Panc1 (cell line): ENCODE measurements at regions not wholly inside any gene's neighbourhood (a gene's known extent, or its start where the extent isn't known, plus 50 kb on each side); places are given as distances from the start of the nearest gene placed in this dataset.

Experiments used
- ATAC-seq: fragments of 200-7000 bp; cut with Tn5 transposase; 2 replicates; pipeline ENCODE4 v1.9.1; 2020; ENCODE audit warnings: mild to moderate bottlenecking, moderate library complexity
- BruUV-seq: library from RNA; stranded (reverse); fragments of 400-500 nt; replicated peaks from 2 replicates; lab custom pipeline; 2021; lab: Mats Ljungman, UMichigan
- CTCF ChIA-PET: fragments of 300-600 bp; sonication (Branson Sonifier 250); formaldehyde crosslinking; loops from one replicate; lab custom pipeline; 2022; ENCODE audit warnings: antibody characterized with exemption; lab: Charles Lee
- POLR2A ChIA-PET: fragments of 300-600 bp; sonication (Branson Sonifier 250); formaldehyde crosslinking; loops from one replicate; lab custom pipeline; 2022; ENCODE audit warnings: antibody characterized with exemption; lab: Charles Lee
- DNase-seq: peaks from one replicate; pipeline ENCODE4 v3.0.0-alpha.2; 2010; ENCODE audit warnings: low read depth, low spot score
- H3K27ac ChIP-seq: 2 replicates; pipeline ENCODE4 v1.5.1; 2011; ENCODE audit warnings: mild to moderate bottlenecking, low read length, inconsistent platforms
- H3K27me3 ChIP-seq: fragments of 200-500 bp; sonication (Bioruptor generic); 2 replicates; pipeline ENCODE4 v1.6.0; 2014; ENCODE audit warnings: low read length, inconsistent platforms; ENCODE audit not compliant: control insufficient read depth, insufficient read depth
- H3K36me3 ChIP-seq: fragments of 200-500 bp; sonication (Bioruptor generic); 2 replicates; pipeline ENCODE4 v1.5.1; 2014; ENCODE audit warnings: inconsistent platforms, mild to moderate bottlenecking, low read length, moderate library complexity; ENCODE audit not compliant: control insufficient read depth, insufficient read depth
- H3K4me1 ChIP-seq: 2 replicates; pipeline ENCODE4 v1.5.1; 2011; ENCODE audit warnings: inconsistent platforms, mild to moderate bottlenecking, low read length, moderate library complexity; ENCODE audit not compliant: control insufficient read depth, insufficient read depth
- H3K4me3 ChIP-seq, 2 experiments: 2 replicates each; pipeline ENCODE4 v1.5.1; 2011 to 2012; ENCODE audit warnings: low read depth in 2 of 2, low read length in 2 of 2, mild to moderate bottlenecking in 2 of 2, inconsistent platforms in 1 of 2, moderate library complexity in 1 of 2
- H3K9me3 ChIP-seq: fragments of 200-500 bp; sonication (Bioruptor generic); 2 replicates; pipeline ENCODE4 v1.5.1; 2014; ENCODE audit warnings: low read depth, mild to moderate bottlenecking, inconsistent platforms, low read length, moderate library complexity; ENCODE audit not compliant: control insufficient read depth, insufficient read depth
- POLR2AphosphoS5 ChIP-seq: IDR thresholded peaks from 2 replicates; pipeline ENCODE4 v1.6.1; 2012; ENCODE audit warnings: mild to moderate bottlenecking, low read depth, low read length, moderate library complexity
- SIN3A ChIP-seq: IDR thresholded peaks from 2 replicates; pipeline ENCODE4 v1.6.1; 2012; ENCODE audit warnings: low read depth, mild to moderate bottlenecking, low read length, moderate library complexity, borderline replicate concordance; ENCODE audit not compliant: insufficient read depth
- TCF7L2 ChIP-seq: IDR thresholded peaks from 2 replicates; pipeline ENCODE4 v1.6.1; 2011; ENCODE audit warnings: mild to moderate bottlenecking, low read depth, low read length, inconsistent platforms
- in situ Hi-C: cut with HindIII; loops from 2 replicates; pipeline ENCODE4 v1.10.0; 2016; ENCODE audit warnings: low sequenced_read_pairs, low pct_unique_long_range_greater_than_20kb
- intact Hi-C: fragments of 100-400 bp; cut with micrococcal nuclease; formaldehyde crosslinking; loops from one replicate; pipeline ENCODE4 v1.10.0; 2022; ENCODE audit not compliant: unreplicated experiment
- TF ChIP-seq, protein P1 (sequence below), 2 experiments: IDR thresholded peaks; 2 replicates each; pipeline ENCODE4 v1.6.1; 2011 to 2012; ENCODE audit warnings: low read depth in 2 of 2, control low read depth in 1 of 2, low read length in 1 of 2, mild to moderate bottlenecking in 1 of 2, moderate library complexity in 1 of 2; ENCODE audit not compliant: insufficient read depth in 1 of 2
- TF ChIP-seq, protein P2 (sequence below): fragments of 450-650 bp; IDR thresholded peaks from 2 replicates; pipeline ENCODE4 v1.5.1; 2017; ENCODE audit warnings: mild to moderate bottlenecking

DNA sequence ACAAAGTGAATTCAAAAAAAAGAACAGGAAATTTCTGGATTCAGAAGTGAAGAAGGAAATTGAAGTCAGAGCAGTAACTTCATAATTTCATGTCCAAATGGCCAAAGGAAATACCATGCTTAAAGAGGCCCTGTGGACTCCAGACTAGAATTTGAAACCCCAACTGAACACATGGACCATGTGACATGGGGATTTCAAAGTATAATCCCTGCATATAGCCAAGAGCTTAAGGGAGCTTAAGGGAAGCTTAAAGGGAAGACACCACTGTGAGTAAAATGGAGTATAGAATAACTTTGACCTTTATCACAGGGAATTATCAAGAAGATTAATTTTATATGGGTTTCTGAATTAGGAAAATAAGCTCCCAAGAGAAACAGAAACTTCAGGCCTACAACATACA, 241.8 kb upstream of the POGK start:
- BruUV-seq: no TSS peak
- no peak overlapping the region for H3K4me3 ChIP-seq
- no peaks in the 10 kb centered on the region for H3K27me3 ChIP-seq
- no peaks in the 10 kb centered on the region for H3K36me3 ChIP-seq
- intact Hi-C loops: no loop called here
- in situ Hi-C loops: no loop called here
- no peak overlapping the region for H3K27ac ChIP-seq
- CTCF ChIA-PET: no interaction called here
- no peak for DNase-seq
- POLR2A ChIA-PET: no interaction called here
- ATAC-seq: no peak
- H3K9me3 ChIP-seq: no peaks in the 10 kb centered on the region
- TF ChIP-seq SIN3A (no peak), POLR2AphosphoS5 (no peak), TCF7L2 (no peak)
- TF ChIP-seq, protein P1, sequence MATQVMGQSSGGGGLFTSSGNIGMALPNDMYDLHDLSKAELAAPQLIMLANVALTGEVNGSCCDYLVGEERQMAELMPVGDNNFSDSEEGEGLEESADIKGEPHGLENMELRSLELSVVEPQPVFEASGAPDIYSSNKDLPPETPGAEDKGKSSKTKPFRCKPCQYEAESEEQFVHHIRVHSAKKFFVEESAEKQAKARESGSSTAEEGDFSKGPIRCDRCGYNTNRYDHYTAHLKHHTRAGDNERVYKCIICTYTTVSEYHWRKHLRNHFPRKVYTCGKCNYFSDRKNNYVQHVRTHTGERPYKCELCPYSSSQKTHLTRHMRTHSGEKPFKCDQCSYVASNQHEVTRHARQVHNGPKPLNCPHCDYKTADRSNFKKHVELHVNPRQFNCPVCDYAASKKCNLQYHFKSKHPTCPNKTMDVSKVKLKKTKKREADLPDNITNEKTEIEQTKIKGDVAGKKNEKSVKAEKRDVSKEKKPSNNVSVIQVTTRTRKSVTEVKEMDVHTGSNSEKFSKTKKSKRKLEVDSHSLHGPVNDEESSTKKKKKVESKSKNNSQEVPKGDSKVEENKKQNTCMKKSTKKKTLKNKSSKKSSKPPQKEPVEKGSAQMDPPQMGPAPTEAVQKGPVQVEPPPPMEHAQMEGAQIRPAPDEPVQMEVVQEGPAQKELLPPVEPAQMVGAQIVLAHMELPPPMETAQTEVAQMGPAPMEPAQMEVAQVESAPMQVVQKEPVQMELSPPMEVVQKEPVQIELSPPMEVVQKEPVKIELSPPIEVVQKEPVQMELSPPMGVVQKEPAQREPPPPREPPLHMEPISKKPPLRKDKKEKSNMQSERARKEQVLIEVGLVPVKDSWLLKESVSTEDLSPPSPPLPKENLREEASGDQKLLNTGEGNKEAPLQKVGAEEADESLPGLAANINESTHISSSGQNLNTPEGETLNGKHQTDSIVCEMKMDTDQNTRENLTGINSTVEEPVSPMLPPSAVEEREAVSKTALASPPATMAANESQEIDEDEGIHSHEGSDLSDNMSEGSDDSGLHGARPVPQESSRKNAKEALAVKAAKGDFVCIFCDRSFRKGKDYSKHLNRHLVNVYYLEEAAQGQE (IDR thresholded peaks at IDR 0.05; ENCODE audit: insufficient read depth in 1 of 2, low read depth in 2 of 2, low read length in 1 of 2): no peak
- TF ChIP-seq, protein P2, sequence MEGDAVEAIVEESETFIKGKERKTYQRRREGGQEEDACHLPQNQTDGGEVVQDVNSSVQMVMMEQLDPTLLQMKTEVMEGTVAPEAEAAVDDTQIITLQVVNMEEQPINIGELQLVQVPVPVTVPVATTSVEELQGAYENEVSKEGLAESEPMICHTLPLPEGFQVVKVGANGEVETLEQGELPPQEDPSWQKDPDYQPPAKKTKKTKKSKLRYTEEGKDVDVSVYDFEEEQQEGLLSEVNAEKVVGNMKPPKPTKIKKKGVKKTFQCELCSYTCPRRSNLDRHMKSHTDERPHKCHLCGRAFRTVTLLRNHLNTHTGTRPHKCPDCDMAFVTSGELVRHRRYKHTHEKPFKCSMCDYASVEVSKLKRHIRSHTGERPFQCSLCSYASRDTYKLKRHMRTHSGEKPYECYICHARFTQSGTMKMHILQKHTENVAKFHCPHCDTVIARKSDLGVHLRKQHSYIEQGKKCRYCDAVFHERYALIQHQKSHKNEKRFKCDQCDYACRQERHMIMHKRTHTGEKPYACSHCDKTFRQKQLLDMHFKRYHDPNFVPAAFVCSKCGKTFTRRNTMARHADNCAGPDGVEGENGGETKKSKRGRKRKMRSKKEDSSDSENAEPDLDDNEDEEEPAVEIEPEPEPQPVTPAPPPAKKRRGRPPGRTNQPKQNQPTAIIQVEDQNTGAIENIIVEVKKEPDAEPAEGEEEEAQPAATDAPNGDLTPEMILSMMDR: no peak
- no peaks in the 10 kb centered on the region for H3K4me1 ChIP-seq

DNA sequence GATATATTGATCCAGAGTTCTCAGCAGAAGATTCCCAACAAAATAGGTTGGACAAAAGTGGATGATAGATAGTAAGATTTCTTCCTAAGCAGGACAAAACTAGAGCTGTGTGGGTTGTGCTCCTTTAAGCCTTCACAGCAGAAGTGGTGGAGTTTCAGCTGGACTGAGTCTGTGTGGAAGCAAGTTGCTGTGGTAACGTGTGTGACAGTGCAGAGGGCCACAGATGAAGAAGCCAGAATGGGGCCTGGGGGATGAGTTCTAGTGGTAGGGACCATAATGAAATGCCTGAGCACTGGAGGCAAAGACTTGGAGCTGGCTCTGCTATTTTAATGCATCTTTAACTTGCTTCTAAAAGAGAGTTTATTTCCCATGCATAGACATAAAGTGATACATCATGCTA, 238.7 kb upstream of the POGK start:
- intact Hi-C loops: no loop called here
- POLR2A ChIA-PET: no interaction called here
- DNase-seq: no peak
- no peak overlapping the region for H3K4me3 ChIP-seq
- in situ Hi-C loops: no loop called here
- H3K36me3 ChIP-seq: no peaks in the 10 kb centered on the region
- H3K27me3 ChIP-seq: no peaks in the 10 kb centered on the region
- H3K9me3 ChIP-seq: no peaks in the 10 kb centered on the region
- no TSS peak for BruUV-seq
- CTCF ChIA-PET: no interaction called here
- H3K27ac ChIP-seq: no peak overlapping the region
- TF ChIP-seq, protein P2: no peak
- no peak for TF ChIP-seq SIN3A
- TF ChIP-seq TCF7L2: no peak
- TF ChIP-seq, protein P1 (IDR thresholded peaks at IDR 0.05; ENCODE audit: insufficient read depth in 1 of 2, low read depth in 2 of 2, low read length in 1 of 2): no peak
- TF ChIP-seq POLR2AphosphoS5: no peak
- H3K4me1 ChIP-seq: no peaks in the 10 kb centered on the region
- ATAC-seq: no peak
